CD4-positive, alpha-beta T cell treated with Interleukin-15 for 4 hours (primary cell): ENCODE measurements at regions not wholly inside any gene's neighbourhood (a gene's known extent, or its start where the extent isn't known, plus 50 kb on each side); places are given as distances from the start of the nearest gene placed in this dataset.
"Not testable (repeated sequence)": the region's sequence is repeated elsewhere in the genome, so short reads cannot be mapped to it uniquely, and the experiment has no call there.

Experiments
- DNase-seq: peaks from one replicate; pipeline ENCODE4 v3.0.0-alpha.2; 2020; ENCODE audit warnings: low spot score

DNA sequence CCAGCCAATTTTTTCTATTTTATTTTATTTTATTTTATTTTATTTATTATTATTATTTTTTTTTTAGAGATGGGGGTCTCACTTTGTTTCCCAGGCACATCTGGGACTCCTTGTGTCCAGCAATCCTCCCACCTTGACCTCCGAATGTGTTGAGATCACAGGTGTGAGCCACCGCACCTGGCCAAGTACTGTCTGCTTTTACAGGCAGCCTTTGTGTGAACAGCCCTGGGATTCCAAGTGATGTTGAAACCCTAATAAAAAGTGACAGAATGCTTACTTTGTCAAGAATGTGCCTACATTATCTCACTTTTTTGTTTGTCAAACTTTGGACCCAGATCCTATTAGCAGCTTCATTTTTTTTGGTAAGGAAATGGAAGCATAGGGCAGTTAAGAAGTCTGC is 220.1 kb upstream of the EDNRB start:
- no peak for DNase-seq

DNA sequence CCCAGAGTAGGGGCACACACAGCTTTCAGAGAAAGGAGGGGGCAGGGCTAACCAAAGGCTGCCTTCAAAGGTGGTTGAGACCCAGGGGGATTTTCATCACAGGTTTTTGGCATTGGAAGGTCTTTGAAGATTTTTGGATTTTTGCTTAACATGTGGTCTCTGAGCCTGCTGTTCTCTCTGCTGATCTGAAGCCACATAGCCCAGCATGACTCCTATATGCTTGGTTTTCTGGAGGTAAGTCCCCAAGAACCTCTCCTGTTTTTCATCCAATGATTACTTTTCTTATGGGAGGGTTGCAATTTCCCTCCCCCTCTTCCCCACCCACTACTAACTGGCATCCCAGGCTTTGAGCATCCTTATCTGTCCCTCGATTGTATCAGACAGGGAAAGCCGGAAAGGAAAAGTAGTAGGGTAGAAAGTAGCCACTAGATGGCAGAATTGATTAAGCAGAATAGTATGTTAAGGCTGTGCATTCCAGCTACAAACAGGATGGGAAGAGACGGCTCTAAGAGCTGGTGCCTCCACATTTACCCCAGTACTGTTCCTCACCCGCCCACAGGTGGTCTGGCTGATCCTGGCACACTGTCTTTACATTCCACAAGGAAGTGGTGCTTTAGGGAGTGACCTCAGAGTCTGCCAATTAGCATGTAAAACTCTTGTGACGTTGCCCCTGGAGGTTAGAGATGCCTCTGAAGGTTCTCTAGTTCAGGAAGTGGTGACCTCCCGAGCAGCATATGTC is 218.9 kb upstream of the EDNRB start:
- DNase-seq: peak; percentile 28

DNA sequence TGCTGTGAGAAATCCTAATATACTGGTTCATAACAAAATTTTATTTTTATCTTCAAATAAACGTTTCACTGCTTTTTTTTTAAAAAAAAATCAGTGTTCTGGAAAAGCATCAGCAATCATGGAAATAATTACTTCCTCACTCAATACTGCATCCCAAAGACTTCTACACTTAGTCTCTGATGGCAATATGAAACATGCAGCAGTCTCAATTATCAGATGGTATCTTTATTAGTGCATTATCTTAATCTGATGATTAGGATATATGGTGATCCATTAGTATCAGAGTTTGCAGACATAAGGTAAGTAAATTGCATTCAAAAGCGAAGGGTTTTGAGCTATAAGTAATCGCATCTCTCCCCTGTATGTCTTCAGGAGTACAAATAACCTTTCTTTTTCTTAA is 218.3 kb upstream of the EDNRB start:
- no peak for DNase-seq

DNA sequence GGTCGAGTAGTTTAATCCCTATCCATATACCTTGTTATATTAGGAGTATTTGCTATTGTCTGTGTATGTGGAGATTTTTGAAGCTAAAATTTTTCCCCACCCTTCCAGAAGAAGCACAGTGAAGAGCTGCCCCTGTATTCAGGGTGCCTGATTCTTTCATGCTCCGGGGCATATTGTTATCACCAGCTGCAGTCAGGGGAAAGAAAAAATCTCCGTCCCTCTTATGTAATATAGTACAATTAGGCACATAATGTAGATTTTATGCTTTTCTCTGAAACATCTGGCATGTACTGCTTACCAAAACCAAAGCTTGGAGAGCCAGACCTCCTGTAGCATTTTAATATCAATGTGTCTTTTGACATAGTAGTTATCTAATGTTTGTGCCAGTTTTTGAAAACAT is 214.9 kb upstream of the EDNRB start:
- DNase-seq: no peak

DNA sequence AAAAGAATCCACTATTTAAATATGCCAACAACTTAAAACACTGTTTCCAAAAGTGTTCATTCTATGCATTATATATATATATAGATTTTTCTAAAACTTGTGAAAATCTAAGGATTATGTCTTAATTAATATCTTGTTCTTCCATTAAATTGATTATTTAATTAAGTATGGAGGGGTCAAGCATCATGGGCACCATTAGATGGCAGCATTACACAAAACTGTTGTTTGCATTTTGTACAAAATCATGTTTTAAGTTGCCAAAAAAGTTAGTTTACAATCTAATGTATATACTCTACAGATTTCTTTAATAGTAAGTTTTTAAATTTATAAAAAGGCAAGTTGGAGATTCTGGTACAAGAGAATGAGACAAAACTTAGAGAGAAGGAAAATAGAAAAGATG is 213.2 kb upstream of the EDNRB start:
- DNase-seq: no peak

DNA sequence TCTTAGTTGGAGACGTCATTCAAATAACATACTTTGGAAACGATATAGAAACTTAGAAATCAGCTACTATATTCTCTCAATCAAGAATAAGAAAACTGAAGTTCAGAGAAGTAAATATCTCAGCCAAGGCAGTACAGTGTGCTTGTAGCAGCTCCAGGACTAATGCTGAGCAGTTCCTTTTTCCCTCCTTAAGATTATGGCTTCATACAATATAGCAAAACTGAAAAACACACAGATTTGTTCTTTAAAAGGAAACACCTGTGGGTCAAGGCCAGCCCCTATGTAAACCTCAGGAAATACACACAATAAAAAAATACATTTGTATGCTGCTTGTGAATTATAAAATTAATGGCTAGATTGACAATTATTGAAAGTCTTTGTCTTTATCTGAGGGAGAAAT is 212.7 kb upstream of the EDNRB start:
- DNase-seq: no peak

DNA sequence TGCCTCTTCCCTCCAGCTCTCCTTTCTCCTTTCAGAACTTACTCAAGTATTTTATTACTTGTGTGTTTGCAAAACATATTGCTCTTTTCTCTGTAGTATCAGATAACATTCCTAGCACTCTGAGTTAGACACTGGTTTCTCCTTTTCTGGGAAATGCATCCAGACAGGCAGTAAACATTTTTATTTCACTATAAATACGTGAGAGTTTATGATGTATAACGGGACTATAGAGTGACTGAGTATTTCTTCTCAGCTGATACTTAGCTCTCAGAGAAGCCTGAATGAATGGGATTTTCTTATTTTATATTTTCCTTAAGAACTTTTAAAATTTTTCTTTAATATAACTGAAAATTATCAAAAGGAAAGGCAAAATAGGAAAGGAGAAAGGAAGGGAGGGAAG is 211.2 kb upstream of the EDNRB start:
- DNase-seq: no peak

DNA sequence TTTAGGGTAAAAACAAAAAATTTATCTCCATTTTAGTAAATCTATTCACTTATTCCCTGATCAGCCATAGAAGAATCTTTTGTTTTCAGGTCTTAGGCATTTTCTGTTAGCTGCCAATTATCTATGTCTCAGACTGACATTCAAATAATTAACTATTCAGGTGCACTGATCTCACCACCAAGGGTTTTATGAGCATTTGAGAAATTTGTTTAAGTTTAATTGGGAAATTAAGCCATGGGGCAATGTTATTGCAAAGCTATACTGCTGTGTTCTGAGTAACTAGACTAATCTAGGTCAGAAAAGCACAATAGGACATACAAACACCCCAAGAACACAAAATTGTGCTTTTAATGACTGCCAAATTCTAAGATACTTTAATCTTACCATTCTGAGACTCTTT is 210.7 kb upstream of the EDNRB start:
- no peak for DNase-seq

DNA sequence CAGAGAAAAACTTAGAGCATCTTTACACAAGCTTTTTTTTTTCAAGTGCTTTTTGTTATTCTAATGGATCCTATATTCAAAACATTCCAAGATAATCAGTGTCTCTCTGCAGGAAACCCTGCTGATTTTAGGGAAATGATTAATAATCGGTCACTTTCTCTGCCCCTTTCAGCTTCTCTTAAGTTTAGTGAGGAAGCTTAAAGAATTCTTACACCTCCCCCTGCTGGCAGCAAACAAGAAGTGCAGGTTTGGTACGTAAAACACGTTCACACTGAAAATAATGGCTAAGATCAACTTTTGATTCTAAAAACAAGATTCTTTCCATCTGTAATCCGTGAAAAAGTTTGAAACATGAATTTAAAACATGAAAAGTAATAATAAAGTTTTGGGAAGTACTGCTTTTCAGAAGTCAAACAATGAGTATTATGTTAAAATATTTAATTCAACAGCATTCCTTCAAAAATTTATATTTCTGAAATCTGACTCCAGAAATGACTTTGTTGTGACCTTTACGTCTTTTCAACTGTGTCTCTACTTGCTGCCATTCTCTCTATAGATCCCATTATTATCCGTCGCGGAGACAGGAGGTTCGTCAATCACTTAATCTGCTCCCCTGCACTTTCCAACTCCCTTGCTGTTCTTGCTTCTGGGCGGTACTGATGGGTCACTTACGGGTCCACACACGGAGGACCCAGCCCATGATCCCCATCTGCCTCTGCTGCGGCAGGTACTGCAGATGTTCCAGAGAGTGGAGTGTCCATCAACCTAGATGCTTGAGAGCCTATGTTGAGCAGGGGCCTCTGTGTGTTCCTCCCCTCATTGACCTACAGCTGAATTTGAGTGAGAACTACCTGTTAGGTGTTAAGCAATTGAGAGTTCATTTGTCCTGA is 203.1 kb upstream of the EDNRB start:
- peak; percentile 47 for DNase-seq

DNA sequence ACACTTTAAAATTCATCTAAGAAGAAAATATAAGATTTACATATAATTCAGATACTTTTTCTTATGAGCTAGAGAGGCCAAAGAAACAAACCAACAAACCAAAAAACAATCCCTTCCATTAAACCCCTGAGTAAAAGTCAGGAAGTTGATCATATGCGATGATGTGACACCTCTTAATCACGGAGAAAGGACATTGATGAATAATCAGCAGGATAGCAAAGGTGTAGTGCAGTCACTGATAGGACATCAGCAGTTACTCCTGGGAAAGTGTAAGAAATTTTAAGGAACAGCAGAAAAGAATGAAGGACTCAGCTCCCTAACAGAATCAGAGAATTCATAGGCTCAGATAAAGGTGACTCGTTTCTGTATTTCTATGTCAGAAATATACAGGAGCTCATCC is 202.4 kb upstream of the EDNRB start:
- DNase-seq: no peak

DNA sequence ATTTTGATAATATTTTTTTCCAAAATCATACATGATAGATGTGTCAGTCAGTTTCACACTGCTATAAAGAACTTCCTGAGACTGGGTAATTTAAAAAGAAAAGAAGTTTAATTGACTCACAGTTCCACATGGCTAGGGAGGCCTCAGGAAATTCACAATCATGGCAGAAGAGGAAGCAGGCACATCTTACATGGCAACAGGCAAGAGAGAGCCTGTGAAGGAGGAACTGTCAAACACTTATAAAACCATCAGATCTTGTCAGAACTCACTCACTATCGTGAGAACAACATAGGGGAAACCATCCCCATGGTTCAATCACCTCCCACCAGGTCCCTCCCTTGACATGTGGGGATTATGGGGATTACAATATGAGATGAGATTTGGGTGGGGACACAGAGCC is 201.5 kb upstream of the EDNRB start:
- not testable (repeated sequence) for DNase-seq

DNA sequence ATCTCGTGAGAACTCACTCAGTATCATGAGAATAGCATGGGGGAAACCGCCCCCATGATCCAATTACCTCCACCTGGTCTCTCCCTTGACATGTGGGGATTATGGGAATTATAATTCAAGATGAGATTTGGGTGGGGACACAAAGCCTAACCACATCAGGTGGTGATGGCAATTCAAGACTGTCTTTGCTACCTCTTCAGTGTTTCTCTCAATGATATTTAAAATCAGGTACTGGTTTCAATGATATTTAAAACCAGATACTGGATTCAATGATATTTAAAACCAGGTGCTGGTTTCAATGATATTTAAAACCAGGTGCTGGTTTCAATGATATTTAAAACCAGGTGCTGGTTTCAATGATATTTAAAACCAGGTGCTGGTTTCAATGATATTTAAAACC is 198.4 kb upstream of the EDNRB start:
- DNase-seq: not testable (repeated sequence)

DNA sequence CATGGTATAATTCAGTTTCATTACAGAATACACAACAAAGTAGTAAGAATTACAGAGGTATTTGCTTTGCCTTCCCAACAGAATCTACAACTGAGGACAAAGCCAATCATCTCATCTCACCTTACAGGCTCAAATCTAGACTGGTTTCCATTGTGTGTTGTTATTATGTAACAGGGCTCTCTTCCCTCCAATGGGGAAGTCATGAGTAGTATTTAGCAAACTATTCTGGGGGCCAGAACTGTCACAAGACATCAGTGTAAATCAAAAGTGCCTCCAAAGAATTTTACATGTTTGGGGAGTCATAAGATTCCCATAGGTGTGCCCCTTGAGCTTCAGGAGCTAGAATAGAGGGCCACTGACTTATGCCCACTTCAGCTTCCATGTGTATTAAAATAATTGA is 187.0 kb upstream of the EDNRB start:
- no peak for DNase-seq

DNA sequence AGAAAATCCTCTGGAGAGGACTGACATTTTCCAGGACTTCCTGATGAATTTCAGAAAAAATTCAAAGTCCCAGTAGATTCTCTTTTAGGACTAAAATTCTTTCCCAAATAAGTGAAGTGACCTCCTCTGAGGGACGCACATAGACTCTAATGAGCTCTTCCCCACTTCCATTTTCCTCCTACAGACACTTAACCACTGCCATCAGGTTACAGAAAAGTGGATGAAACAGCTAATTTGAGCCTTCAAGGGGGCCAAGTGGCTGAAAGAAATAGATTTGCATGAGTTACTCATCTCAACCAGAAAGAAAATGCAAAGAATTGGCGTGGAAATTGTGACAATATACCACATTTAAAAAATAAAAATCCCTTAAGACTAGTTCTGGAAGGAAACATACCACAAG is 185.3 kb upstream of the EDNRB start:
- DNase-seq: no peak

DNA sequence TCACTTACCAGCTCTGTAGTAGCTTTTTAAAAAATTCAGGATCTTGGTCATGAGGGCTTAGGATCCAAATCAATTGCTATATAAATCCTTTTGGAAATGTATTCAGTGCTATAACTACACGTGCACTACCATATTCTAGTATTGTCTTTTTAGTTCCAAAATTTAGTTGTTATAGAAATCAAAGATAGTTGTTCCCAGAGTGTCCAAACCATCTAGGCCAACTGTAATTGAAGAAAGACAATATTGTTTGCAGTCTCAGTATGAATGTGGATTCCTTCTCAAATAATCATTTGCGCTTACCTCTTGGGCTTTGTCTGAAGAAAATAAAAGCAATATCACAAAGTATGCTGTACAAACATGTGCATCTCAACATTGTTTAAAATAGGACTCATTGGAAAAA is 184.1 kb upstream of the EDNRB start:
- DNase-seq: no peak

DNA sequence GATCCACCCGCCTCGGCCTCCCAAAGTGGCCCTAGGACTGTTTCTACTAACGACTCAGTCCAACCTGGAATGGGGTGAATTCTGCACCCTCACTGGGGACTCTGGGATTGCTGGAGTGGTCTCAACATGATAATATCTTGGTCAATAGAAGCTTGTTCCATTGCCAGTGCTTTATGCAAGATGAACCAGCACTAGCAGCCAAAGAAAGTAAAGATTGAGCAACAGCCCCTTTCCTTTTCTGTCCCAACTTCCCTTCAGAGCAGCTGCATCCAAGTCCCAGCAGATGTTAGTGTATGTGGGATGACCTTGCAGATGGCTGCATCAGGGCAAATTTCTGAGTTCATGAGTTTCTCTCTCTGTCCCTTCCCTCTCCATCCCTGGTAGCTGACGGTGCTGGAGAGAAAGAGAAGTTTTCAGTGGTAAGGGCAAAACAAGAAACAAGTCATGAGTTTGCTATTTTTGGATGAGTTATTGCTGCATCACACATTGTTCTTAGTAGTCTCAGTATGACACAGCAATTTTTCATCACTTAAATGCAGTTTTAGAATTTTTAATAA is 183.6 kb upstream of the EDNRB start:
- no peak for DNase-seq

DNA sequence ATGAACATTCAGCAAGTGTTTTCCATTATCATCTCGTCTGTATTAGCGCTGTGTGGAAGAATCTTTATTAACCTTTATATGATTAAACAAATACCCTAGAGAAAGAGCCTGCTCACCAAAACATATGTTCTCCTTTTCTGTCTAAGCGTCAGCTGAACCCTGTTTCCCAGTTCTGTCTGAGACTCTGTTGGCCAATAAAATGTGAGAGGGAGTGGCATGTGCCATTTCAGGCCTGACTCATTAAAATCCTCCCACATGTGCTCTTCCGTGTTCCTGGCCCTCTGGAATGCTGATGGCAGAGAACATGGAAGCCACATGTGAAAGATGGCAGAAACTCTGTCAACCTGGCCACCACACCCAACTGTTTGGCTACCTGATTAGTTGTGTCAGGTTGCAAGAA is 181.9 kb upstream of the EDNRB start:
- DNase-seq: no peak

DNA sequence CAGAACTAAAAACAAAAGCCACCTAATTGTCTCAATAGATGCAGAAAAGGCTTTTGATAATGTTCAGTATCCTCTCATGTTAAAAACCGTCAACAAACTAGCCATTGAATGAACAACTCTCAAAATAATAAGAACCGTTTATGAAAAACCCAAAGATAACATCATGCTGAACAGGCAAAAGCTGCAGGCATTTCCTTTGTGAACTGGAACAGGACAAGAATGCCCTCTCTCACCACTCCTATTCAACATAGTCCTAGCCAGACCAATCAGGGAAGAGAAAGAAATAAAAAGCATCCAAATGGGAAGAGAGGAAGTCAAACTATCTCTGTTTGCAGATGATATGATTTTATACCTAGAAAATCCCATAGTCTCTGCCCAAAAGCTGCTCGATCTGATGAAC is 179.6 kb upstream of the EDNRB start:
- no peak for DNase-seq

DNA sequence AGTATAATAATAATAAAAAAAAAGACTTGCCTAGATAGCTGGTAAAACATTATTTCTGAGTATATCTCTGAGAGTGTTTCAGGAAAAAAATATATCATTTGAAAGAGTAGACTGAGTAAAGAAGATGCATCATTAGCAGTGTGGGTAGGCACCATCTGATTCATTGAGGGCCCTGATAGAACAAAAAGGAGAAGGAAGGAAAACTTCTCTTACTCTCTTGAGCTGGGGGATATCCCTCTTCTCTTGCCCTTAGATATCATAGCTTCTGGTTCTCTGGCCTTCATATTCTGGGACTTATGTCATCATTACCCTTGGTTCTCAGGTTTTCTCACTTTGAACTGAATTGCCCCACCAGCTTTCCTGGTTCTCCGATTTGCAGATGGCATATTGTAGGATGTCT is 177.6 kb upstream of the EDNRB start:
- DNase-seq: no peak

DNA sequence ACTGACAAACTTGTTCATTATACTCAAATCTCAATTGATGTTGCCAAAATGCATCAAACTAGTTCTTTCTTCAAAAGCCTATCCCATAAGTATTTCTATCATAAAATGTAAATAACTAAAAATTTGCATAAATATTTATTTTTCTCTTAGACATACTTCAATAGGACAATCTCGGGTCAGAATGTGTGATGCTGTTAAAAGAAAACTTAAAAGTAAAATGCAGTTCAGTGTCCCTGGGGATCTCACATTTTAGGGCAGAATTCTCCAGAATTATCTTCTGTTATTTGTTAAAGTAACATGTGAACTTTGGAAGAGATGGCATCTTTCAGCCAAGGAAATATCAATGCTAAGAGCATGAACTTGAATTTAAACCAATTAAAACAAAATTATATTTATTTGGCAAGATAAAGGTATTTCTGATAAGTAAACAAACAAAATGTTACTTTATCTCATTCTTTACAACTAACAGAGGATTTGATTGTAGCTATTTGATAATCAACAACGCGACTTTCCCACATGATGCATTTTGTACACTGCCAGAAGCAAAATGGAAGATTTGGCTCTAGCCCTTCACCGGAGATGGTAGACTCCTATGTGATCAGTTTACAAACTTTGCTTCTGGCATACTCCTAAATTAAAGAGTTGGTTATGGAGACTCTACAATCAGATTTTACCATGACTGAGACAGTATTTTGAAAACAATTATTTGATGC is 169.5 kb upstream of the EDNRB start:
- DNase-seq: no peak

DNA sequence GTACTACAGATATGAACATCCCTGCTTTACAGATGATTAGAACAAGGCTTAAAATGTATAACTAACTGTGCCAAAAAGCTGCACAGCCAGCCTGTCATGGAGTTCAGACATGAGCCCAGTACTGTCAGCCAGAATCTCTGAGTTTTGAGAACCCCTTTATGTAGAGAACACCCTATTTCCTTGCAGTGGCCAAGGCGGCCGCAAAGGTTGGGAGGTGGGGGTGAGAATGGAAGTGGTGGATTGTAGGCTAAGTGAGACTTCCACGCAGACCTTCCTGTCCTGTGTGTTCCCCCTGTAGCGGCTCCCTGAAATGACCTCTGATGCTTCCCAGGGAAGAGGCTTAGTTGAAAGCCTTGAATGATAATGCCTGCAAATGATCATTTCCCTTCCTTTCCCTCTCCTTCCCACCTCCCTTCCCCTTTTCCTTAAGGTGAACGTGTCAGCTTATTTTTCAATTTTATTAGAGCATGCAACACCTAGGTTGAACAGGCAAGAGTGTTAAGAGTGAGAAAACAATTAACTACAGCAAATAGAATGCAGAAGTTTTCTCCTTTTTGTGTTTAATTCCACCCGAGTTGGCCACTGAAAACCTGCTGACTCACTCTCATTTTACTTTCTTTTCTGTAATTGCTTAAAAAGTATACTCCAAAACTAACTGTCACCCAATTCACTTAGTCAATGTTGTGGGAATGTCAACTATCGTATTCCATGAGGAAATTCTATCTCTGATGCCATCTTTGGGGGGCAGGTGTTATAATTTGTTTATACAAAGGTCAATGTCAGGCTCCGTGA is 167.0 kb upstream of the EDNRB start:
- no peak for DNase-seq

DNA sequence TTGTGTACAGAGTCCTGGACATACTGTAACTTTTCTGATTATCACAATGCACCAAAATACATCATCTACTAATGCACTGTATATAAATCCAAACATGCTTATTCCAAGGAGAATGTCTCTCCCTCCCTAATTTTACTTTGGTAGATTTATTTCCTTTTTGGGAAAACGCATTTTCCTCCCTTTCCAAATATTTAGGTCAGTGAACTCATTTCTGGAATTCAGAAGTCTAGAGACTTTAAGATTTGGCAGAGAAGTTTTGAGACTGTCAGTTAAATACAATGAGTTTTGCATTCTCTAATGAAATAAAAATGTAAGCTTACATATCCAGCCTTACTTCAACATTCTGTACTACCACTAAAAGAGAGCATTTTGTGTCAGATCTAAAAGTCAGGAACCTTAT is 165.8 kb upstream of the EDNRB start:
- DNase-seq: no peak
